IMR-90 (cell line): ENCODE measurements at regions not wholly inside any gene's neighbourhood (a gene's known extent, or its start where the extent isn't known, plus 50 kb on each side); places are given as distances from the start of the nearest gene placed in this dataset.
A peak's percentile ranks its signal among the peaks of the same experiment; 100 is the strongest.
"Not testable (repeated sequence)": the region's sequence is repeated elsewhere in the genome, so short reads cannot be mapped to it uniquely, and the experiment has no call there.

Experiments used
- ATAC-seq: fragments of 200-7000 bp; cut with Tn5 transposase; 2 replicates; pipeline ENCODE4 v1.9.1; 2020; ENCODE audit warnings: low read depth, mild to moderate bottlenecking, moderate library complexity
- BruUV-seq: library from RNA; stranded (reverse); fragments of 400-500 nt; replicated peaks from 2 replicates; lab custom pipeline; 2021; lab: Mats Ljungman, UMichigan
- CTCF ChIA-PET: fragments of 300-600 bp; formaldehyde crosslinking; extraction: SDS; loops from one replicate; lab custom pipeline; 2021; ENCODE audit warnings: antibody characterized with exemption; lab: Yijun Ruan, JAX
- POLR2A ChIA-PET: fragments of 300-600 bp; sonication (Branson Sonifier 250); formaldehyde crosslinking; loops from one replicate; lab custom pipeline; 2022; ENCODE audit warnings: antibody characterized with exemption; ENCODE audit not compliant: unreplicated experiment; lab: Charles Lee
- DNase-seq: peaks from one replicate; pipeline ENCODE4 v3.0.0; 2013
- H2AFZ ChIP-seq: replicated peaks from 2 replicates; pipeline ENCODE3; 2013; ENCODE audit warnings: low read length, mild to moderate bottlenecking; ENCODE audit not compliant: poor library complexity
- H2AK5ac ChIP-seq: 2 replicates; pipeline ENCODE4 v1.6.1; 2013; ENCODE audit warnings: low read depth, low read length, inconsistent platforms
- H2AK9ac ChIP-seq: replicated peaks from 2 replicates; pipeline ENCODE3; 2013; ENCODE audit warnings: mild to moderate bottlenecking, low read depth, low read length, moderate library complexity; ENCODE audit not compliant: poor library complexity
- H2BK120ac ChIP-seq: 2 replicates; pipeline ENCODE4 v1.6.1; 2013; ENCODE audit warnings: low read depth, low read length, inconsistent platforms
- H2BK15ac ChIP-seq: 3 replicates; pipeline ENCODE4 v1.6.1; 2013; ENCODE audit warnings: low read depth, low read length, inconsistent platforms
- H2BK20ac ChIP-seq: 2 replicates; pipeline ENCODE4 v1.6.1; 2013; ENCODE audit warnings: low read depth, mild to moderate bottlenecking, inconsistent platforms, low read length, moderate library complexity
- H2BK5ac ChIP-seq: 2 replicates; pipeline ENCODE4 v1.6.1; 2013; ENCODE audit warnings: mild to moderate bottlenecking, low read depth, low read length, inconsistent platforms; ENCODE audit not compliant: poor library complexity, severe bottlenecking
- H3K14ac ChIP-seq: replicated peaks from 2 replicates; pipeline ENCODE4 v1.6.1; 2013; ENCODE audit warnings: low read depth, low read length, inconsistent platforms
- H3K18ac ChIP-seq: 2 replicates; pipeline ENCODE4 v1.6.1; 2013; ENCODE audit warnings: low read depth, low read length, control low read depth
- H3K23ac ChIP-seq: 2 replicates; pipeline ENCODE4 v1.6.1; 2013; ENCODE audit warnings: low read depth, low read length, inconsistent platforms
- H3K27ac ChIP-seq: 2 replicates; pipeline ENCODE4 v1.5.1; 2013; ENCODE audit warnings: mild to moderate bottlenecking, control low read depth, low read length; ENCODE audit not compliant: insufficient read depth
- H3K27me3 ChIP-seq: 2 replicates; pipeline ENCODE4 v1.6.1; 2013; ENCODE audit warnings: low read length; ENCODE audit not compliant: control insufficient read depth, insufficient read depth
- H3K36me3 ChIP-seq: 2 replicates; pipeline ENCODE4 v1.6.1; 2013; ENCODE audit warnings: low read length, mixed read lengths; ENCODE audit not compliant: control insufficient read depth, insufficient read depth
- H3K4ac ChIP-seq: 2 replicates; pipeline ENCODE4 v1.6.1; 2013; ENCODE audit warnings: low read depth, low read length, inconsistent platforms
- H3K4me1 ChIP-seq: 2 replicates; pipeline ENCODE4 v1.6.1; 2013; ENCODE audit warnings: low read length, mixed read lengths; ENCODE audit not compliant: control insufficient read depth, insufficient read depth
- H3K4me2 ChIP-seq: 2 replicates; pipeline ENCODE4 v1.6.1; 2013; ENCODE audit warnings: low read depth, mild to moderate bottlenecking, control low read depth, low read length, moderate library complexity
- H3K4me3 ChIP-seq: 2 replicates; pipeline ENCODE4 v1.5.1; 2013; ENCODE audit warnings: low read depth, mild to moderate bottlenecking, control low read depth, low read length, moderate library complexity; ENCODE audit not compliant: insufficient read depth
- H3K56ac ChIP-seq: 2 replicates; pipeline ENCODE4 v1.6.1; 2013; ENCODE audit warnings: low read length, inconsistent platforms; ENCODE audit not compliant: insufficient read depth; ENCODE audit errors: extremely low read depth
- H3K79me1 ChIP-seq, 2 experiments: 2 replicates each; pipeline ENCODE4 v1.6.1; 2013; ENCODE audit warnings: low read length in 2 of 2, inconsistent platforms in 1 of 2, low read depth in 1 of 2
- H3K9ac ChIP-seq: 2 replicates; pipeline ENCODE4 v1.6.1; 2013; ENCODE audit warnings: low read depth, low read length, control low read depth
- H3K9me1 ChIP-seq: 2 replicates; pipeline ENCODE4 v1.6.1; 2013; ENCODE audit warnings: low read length, inconsistent platforms; ENCODE audit not compliant: insufficient read depth
- H3K9me3 ChIP-seq: 2 replicates; pipeline ENCODE4 v1.6.1; 2013; ENCODE audit warnings: low read length; ENCODE audit not compliant: control insufficient read depth, insufficient read depth
- H4K20me1 ChIP-seq: 2 replicates; pipeline ENCODE4 v1.6.1; 2013; ENCODE audit warnings: low read length, inconsistent platforms; ENCODE audit not compliant: insufficient read depth
- H4K5ac ChIP-seq: 2 replicates; pipeline ENCODE4 v1.6.1; 2013; ENCODE audit warnings: mild to moderate bottlenecking, low read depth, low read length, control low read depth
- H4K8ac ChIP-seq, 2 experiments: 2 replicates each; pipeline ENCODE4 v1.6.1; 2013; ENCODE audit warnings: low read depth in 2 of 2, low read length in 2 of 2, control low read depth in 1 of 2, inconsistent platforms in 1 of 2
- H4K91ac ChIP-seq: 2 replicates; pipeline ENCODE4 v1.6.1; 2013; ENCODE audit warnings: low read depth, low read length, inconsistent platforms; ENCODE audit not compliant: insufficient read depth
- WGBS, 2 experiments: methylation state at CpG; one replicate each; pipeline versions ENCODE4 v1.1.5 to v1.1.7; 2013; ENCODE audit warnings: missing lambda C conversion rate in 2 of 2; ENCODE audit not compliant: insufficient read length in 1 of 2; ENCODE audit errors: extremely low coverage in 2 of 2; 5-methylcytosine and 5-hydroxymethylcytosine counted together
- dilution Hi-C: fragments of 300-500 bp; cut with HindIII; formaldehyde crosslinking; loops from one replicate; pipeline ENCODE4 v1.14.3; 2018; ENCODE audit warnings: low sequenced_read_pairs; ENCODE audit not compliant: unreplicated experiment
- in situ Hi-C: fragments of 300-500 bp; cut with MboI; formaldehyde crosslinking; loops from 3 replicates; pipeline ENCODE4 v1.14.3; 2019; ENCODE audit warnings: low sequenced_read_pairs, inconsistent platforms, mixed read lengths
- intact Hi-C: fragments of 100-400 bp; cut with micrococcal nuclease; formaldehyde crosslinking; loops from 2 replicates; pipeline ENCODE4 v1.10.0; 2022

- H2AFZ ChIP-seq, H3K18ac ChIP-seq, intact Hi-C loops, H3K27ac ChIP-seq, H3K4me2 ChIP-seq, H2BK20ac ChIP-seq, H3K4ac ChIP-seq, H3K36me3 ChIP-seq, H3K9me3 ChIP-seq, ATAC-seq, H3K9ac ChIP-seq, H2BK120ac ChIP-seq, H2AK9ac ChIP-seq, H4K5ac ChIP-seq, H4K8ac ChIP-seq, H4K20me1 ChIP-seq, H3K9me1 ChIP-seq, H3K56ac ChIP-seq, H3K4me3 ChIP-seq, POLR2A ChIA-PET, H3K27me3 ChIP-seq, BruUV-seq, H4K91ac ChIP-seq, in situ Hi-C loops, DNase-seq, CTCF ChIA-PET, H3K79me1 ChIP-seq, H2BK5ac ChIP-seq, H3K4me1 ChIP-seq, H3K23ac ChIP-seq, dilution Hi-C loops, H2BK15ac ChIP-seq, H3K14ac ChIP-seq: not testable (repeated sequence)
- 88% methylated on average over 17 of the region's 37 CpGs; no CpG with 5 or more reads in 1 of the 2 experiments for WGBS, 2 experiments
- 0 out of 2 replicates have a peak overlapping the region, but pooled peaks have one; percentile 16 for H2AK5ac ChIP-seq
These were observed 179.7 kb upstream of the ZNF469 start for GRCh38 chr16:88202856-88203681.

DNA sequence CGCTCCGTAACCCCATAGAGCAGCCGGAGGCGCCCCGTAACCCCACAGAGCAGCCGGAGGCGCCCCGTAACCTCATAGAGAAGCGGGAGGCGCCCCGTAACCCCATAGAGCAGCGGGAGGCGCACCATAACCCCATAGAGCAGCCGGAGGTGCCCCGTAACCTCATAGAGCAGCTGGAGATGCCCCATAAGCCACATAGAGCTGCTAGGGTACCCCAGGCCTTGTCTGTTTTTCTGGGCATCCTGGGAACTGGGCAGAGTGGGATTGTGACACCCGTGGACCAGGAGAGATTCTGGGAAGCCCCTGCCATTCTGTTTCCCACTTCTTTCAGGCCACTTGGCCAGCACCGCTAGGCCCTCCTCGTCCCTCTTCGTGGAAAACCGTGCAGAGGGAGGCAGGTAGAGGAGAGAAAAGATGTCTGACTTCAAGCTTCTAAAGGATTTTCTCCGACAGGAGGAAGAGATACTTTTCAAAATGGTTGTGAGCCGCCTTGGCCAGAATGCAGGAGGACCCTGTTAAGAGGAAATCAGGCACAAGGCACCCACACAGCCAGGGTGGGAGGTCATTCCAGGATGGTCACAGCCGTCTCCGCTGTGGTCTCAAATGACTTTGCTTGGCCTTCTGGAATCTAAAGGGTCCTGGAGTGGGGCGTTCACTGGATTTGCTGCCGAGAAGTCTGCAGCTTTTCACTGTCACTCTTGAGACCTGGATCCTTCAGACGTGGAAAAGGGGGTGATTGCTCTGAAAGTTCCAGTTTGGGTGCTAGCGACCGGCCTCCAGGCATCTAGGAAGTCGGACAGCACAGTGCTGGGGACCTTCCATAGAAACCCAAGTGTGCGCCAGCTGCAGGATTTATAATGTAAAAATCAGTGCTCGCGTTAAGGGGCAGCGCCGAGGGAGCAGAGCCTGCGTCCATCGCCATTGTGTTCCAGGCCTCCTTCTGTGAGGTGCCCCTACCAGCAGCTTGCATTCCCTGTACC lies 178.3 kb upstream of the ZNF469 start:
- H3K4ac ChIP-seq, in situ Hi-C loops, CTCF ChIA-PET, DNase-seq, H3K9ac ChIP-seq, intact Hi-C loops, H4K5ac ChIP-seq, H2BK5ac ChIP-seq, H3K36me3 ChIP-seq, H3K14ac ChIP-seq, ATAC-seq, H3K9me3 ChIP-seq, H3K23ac ChIP-seq, POLR2A ChIA-PET, H3K4me2 ChIP-seq, H3K4me1 ChIP-seq, H3K27ac ChIP-seq, H4K20me1 ChIP-seq, H4K91ac ChIP-seq, H2BK15ac ChIP-seq, H4K8ac ChIP-seq, H3K79me1 ChIP-seq, H2AK5ac ChIP-seq, H2AFZ ChIP-seq, dilution Hi-C loops, H3K56ac ChIP-seq, H2BK20ac ChIP-seq, H3K18ac ChIP-seq, H2AK9ac ChIP-seq, H3K4me3 ChIP-seq, H2BK120ac ChIP-seq, H3K27me3 ChIP-seq, BruUV-seq, H3K9me1 ChIP-seq: not testable (repeated sequence)
- 90% methylated on average over 14 of the region's 37 CpGs; no CpG with 5 or more reads in 1 of the 2 experiments for WGBS, 2 experiments
